Smooth muscle cell (in vitro differentiated cells): ENCODE measurements at regions not wholly inside any gene's neighbourhood (a gene's known extent, or its start where the extent isn't known, plus 50 kb on each side); places are given as distances from the start of the nearest gene placed in this dataset.
A peak's percentile ranks its signal among the peaks of the same experiment; 100 is the strongest.
"Not testable (repeated sequence)": the region's sequence is repeated elsewhere in the genome, so short reads cannot be mapped to it uniquely, and the experiment has no call there.

ENCODE experiments used
- DNase-seq: peaks from one replicate; lab custom pipeline; 2025; ENCODE audit not compliant: unreplicated experiment; lab: John Stamatoyannopoulos, UW
- H2AFZ ChIP-seq: fragments of 200-600 bp; sonication (generic); 2 replicates; pipeline ENCODE4 v1.6.0; 2016; ENCODE audit warnings: antibody characterized with exemption, low read depth, mild to moderate bottlenecking
- H3F3A ChIP-seq: fragments of 200-600 bp; sonication (generic); 2 replicates; pipeline ENCODE4 v1.6.0; 2017; ENCODE audit warnings: antibody characterized with exemption, low read depth
- H3K27ac ChIP-seq: fragments of 200-600 bp; sonication (generic); 2 replicates; pipeline ENCODE4 v1.5.1; 2016; ENCODE audit warnings: low read depth, mild to moderate bottlenecking
- H3K27me3 ChIP-seq: fragments of 200-600 bp; sonication (generic); 2 replicates; pipeline ENCODE4 v1.6.1; 2016; ENCODE audit warnings: low read depth, mild to moderate bottlenecking
- H3K36me3 ChIP-seq: fragments of 200-600 bp; sonication (generic); 2 replicates; pipeline ENCODE4 v1.5.1; 2016; ENCODE audit warnings: low read depth
- H3K4me1 ChIP-seq: fragments of 200-600 bp; sonication (generic); 2 replicates; pipeline ENCODE4 v1.5.1; 2016; ENCODE audit warnings: low read depth
- H3K4me2 ChIP-seq: fragments of 200-600 bp; sonication (generic); 2 replicates; pipeline ENCODE4 v1.6.0; 2016; ENCODE audit warnings: mild to moderate bottlenecking
- H3K4me3 ChIP-seq: fragments of 200-600 bp; sonication (generic); 2 replicates; pipeline ENCODE4 v1.5.1; 2016; ENCODE audit warnings: mild to moderate bottlenecking
- H3K79me2 ChIP-seq: fragments of 200-600 bp; sonication (generic); 2 replicates; pipeline ENCODE4 v1.6.0; 2016; ENCODE audit warnings: low read depth, mild to moderate bottlenecking
- H3K9ac ChIP-seq: fragments of 200-600 bp; sonication (generic); 2 replicates; pipeline ENCODE4 v1.6.0; 2016; ENCODE audit warnings: low read depth
- H3K9me3 ChIP-seq: fragments of 200-600 bp; sonication (generic); replicated peaks from 2 replicates; pipeline ENCODE4 v1.5.1; 2016; ENCODE audit warnings: low read depth
- H4K20me1 ChIP-seq: fragments of 200-600 bp; sonication (generic); 2 replicates; pipeline ENCODE4 v1.6.0; 2016; ENCODE audit warnings: low read depth
- CTCF ChIP-seq: fragments of 200-600 bp; sonication (generic); IDR thresholded peaks from 2 replicates; pipeline ENCODE4 v1.5.1; 2017; ENCODE audit warnings: borderline replicate concordance, mild to moderate bottlenecking, antibody characterized with exemption; ENCODE audit not compliant: insufficient read depth, poor library complexity, severe bottlenecking
- WGBS: methylation state at CpG from one replicate; pipeline ENCODE4 v1.1.7; 2016; ENCODE audit warnings: low lambda C conversion rate; 5-methylcytosine and 5-hydroxymethylcytosine counted together

GRCh38 chrX:1750267-1750666 is 135.4 kb downstream of the ASMT start:
- Histone ChIP-seq H3K36me3 (no peaks in the 10 kb centered on the region), H3K27ac (no peak overlapping the region), H3K4me3 (no peak overlapping the region), H2AFZ (no peak overlapping the region), H4K20me1 (no peaks in the 10 kb centered on the region), H3K4me1 (no peaks in the 10 kb centered on the region), H3F3A (no peaks in the 10 kb centered on the region), H3K79me2 (no peaks in the 10 kb centered on the region), H3K27me3 (no peaks in the 10 kb centered on the region), H3K9me3 (no peaks in the 10 kb centered on the region), H3K9ac (no peak overlapping the region), H3K4me2 (no peak overlapping the region)
- WGBS, result 56% methylated on average over 5 of the region's 5 CpGs
- DNase-seq, result no peak
- TF ChIP-seq CTCF, result no peak

- no peak for DNase-seq
- Histone ChIP-seq H2AFZ (no peak overlapping the region), H3K4me2 (no peak overlapping the region), H3K4me3 (no peak overlapping the region), H3K27me3 (no peaks in the 10 kb centered on the region), H3K36me3 (no peaks in the 10 kb centered on the region), H3K27ac (no peak overlapping the region), H3F3A (no peaks in the 10 kb centered on the region), H3K4me1 (no peaks in the 10 kb centered on the region), H3K9ac (no peak overlapping the region), H4K20me1 (no peaks in the 10 kb centered on the region), H3K9me3 (no peaks in the 10 kb centered on the region), H3K79me2 (no peaks in the 10 kb centered on the region)
- TF ChIP-seq CTCF, result no peak
- 57% methylated on average over 5 of the region's 5 CpGs for WGBS
These were observed 136.9 kb downstream of the ASMT start for GRCh38 chrX:1751781-1752180.

- H3K4me3 ChIP-seq, H2AFZ ChIP-seq, DNase-seq, H3F3A ChIP-seq, H4K20me1 ChIP-seq, H3K27me3 ChIP-seq, H3K9me3 ChIP-seq, H3K4me2 ChIP-seq, H3K36me3 ChIP-seq, H3K9ac ChIP-seq, H3K27ac ChIP-seq, H3K4me1 ChIP-seq, H3K79me2 ChIP-seq: not testable (repeated sequence)
These were observed 137.9 kb downstream of the ASMT start for GRCh38 chrX:1752799-1753198.

GRCh38 chrX:1754077-1754476 is 139.2 kb downstream of the ASMT start:
- Histone ChIP-seq H3K9ac (no peak overlapping the region), H4K20me1 (no peaks in the 10 kb centered on the region), H3K4me2 (peak overlapping the region; percentile 17), H3K36me3 (no peaks in the 10 kb centered on the region), H3K79me2 (no peaks in the 10 kb centered on the region), H3K27ac (no peak overlapping the region), H2AFZ (no peak overlapping the region), H3K27me3 (no peaks in the 10 kb centered on the region), H3K4me1 (no peaks in the 10 kb centered on the region), H3F3A (no peaks in the 10 kb centered on the region), H3K4me3 (no peak overlapping the region), H3K9me3 (no peaks in the 10 kb centered on the region)
- DNase-seq, result no peak
- no peak for TF ChIP-seq CTCF
- WGBS, result 67% methylated on average over 8 of the region's 8 CpGs
